ENCODE measurements at regions not wholly inside any gene's neighbourhood (a gene's known extent, or its start where the extent isn't known, plus 50 kb on each side); places are given as distances from the start of the nearest gene placed in this dataset.
A peak's percentile ranks its signal among the peaks of the same experiment; 100 is the strongest.

DNA sequence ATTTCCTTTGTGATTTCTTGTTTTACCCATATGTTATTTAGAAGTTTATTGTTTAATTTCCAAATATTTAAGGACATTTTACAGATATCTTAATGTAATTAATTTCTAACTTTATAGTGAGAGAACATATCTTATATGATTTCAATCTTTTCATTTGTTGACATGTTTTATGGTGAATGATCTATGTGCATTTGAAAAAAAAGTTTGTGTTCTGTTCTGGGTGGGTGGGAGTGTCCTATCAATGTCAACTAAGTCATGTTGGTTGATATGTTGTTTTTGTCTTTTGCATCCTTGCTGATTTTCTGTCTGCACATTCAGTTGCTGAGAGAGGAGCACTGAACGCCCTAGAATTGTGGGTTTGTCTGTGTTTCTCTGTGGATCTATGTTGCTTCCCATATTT is 50.3 kb upstream of the CBFA2T3 start:
- Histone ChIP-seq H3K9me2 (replicated peaks; ENCODE audit: control insufficient read depth, low read length) (no peaks in the 10 kb centered on the region), H3K79me2 (ENCODE audit: control insufficient read depth, low read length) (no peaks in the 10 kb centered on the region), H3F3A (ENCODE audit: control insufficient read depth, insufficient read depth) (peaks cover 7% of the 10 kb centered on the region), H3K27ac (ENCODE audit: low read depth, low read length) (no peak overlapping the region), H3K4me3 (ENCODE audit: low read length) (no peak overlapping the region), H3K27me3 (ENCODE audit: control insufficient read depth, low read length) (peaks cover 3% of the 10 kb centered on the region; the same call in 1 of the 2 replicates), H3K4me2 (ENCODE audit: low read length) (no peak overlapping the region), H3K9me3 (ENCODE audit: control insufficient read depth, insufficient read depth, low read length) (peaks cover 11% of the 10 kb centered on the region), H3K4me1 (ENCODE audit: control insufficient read depth, low read length) (peaks cover 36% of the 10 kb centered on the region), H4K20me1 (ENCODE audit: control insufficient read depth, insufficient read depth, low read depth, low read length) (no peaks in the 10 kb centered on the region), H3K36me3 (ENCODE audit: control insufficient read depth, low read length) (peaks cover 4% of the 10 kb centered on the region; the same call in 1 of the 2 replicates)
- TF ChIP-seq, protein P1, sequence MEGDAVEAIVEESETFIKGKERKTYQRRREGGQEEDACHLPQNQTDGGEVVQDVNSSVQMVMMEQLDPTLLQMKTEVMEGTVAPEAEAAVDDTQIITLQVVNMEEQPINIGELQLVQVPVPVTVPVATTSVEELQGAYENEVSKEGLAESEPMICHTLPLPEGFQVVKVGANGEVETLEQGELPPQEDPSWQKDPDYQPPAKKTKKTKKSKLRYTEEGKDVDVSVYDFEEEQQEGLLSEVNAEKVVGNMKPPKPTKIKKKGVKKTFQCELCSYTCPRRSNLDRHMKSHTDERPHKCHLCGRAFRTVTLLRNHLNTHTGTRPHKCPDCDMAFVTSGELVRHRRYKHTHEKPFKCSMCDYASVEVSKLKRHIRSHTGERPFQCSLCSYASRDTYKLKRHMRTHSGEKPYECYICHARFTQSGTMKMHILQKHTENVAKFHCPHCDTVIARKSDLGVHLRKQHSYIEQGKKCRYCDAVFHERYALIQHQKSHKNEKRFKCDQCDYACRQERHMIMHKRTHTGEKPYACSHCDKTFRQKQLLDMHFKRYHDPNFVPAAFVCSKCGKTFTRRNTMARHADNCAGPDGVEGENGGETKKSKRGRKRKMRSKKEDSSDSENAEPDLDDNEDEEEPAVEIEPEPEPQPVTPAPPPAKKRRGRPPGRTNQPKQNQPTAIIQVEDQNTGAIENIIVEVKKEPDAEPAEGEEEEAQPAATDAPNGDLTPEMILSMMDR (IDR thresholded peaks at IDR 0.05; ENCODE audit: low read depth, low read length, poor library complexity, severe bottlenecking), result no peak
- TF ChIP-seq EZH2phosphoT487 (IDR thresholded peaks at IDR 0.05; ENCODE audit: borderline replicate concordance, low read length), result no peak

- H3K4me2 ChIP-seq (ENCODE audit: low read length), result peak overlapping the region; percentile 88
- no peaks in the 10 kb centered on the region; the same call in 1 of the 2 replicates for H3K27me3 ChIP-seq (ENCODE audit: control insufficient read depth, low read length)
- no peak for TF ChIP-seq EZH2phosphoT487 (IDR thresholded peaks at IDR 0.05; ENCODE audit: borderline replicate concordance, low read length)
- TF ChIP-seq, protein P1 (IDR thresholded peaks at IDR 0.05; ENCODE audit: low read depth, low read length, poor library complexity, severe bottlenecking), result no peak
- H3K4me3 ChIP-seq (ENCODE audit: low read length), result peak overlapping the region; percentile 60
- peaks cover 66% of the 10 kb centered on the region for H3K4me1 ChIP-seq (ENCODE audit: control insufficient read depth, low read length)
- H4K20me1 ChIP-seq (ENCODE audit: control insufficient read depth, insufficient read depth, low read depth, low read length), result no peaks in the 10 kb centered on the region
- no peaks in the 10 kb centered on the region for H3K9me2 ChIP-seq (replicated peaks; ENCODE audit: control insufficient read depth, low read length)
- no peaks in the 10 kb centered on the region for H3K79me2 ChIP-seq (ENCODE audit: control insufficient read depth, low read length)
- H3K9me3 ChIP-seq (ENCODE audit: control insufficient read depth, insufficient read depth, low read length), result peaks cover 6% of the 10 kb centered on the region
- peak overlapping the region; percentile 87 for H3K27ac ChIP-seq (ENCODE audit: low read depth, low read length)
- peaks cover 4% of the 10 kb centered on the region; the same call in 1 of the 2 replicates for H3K36me3 ChIP-seq (ENCODE audit: control insufficient read depth, low read length)
- H3F3A ChIP-seq (ENCODE audit: control insufficient read depth, insufficient read depth), result peaks cover 5% of the 10 kb centered on the region
These were observed 55.0 kb upstream of the CBFA2T3 start for GRCh38 chr16:89031715-89032659.

- 0 out of 2 replicates have a peak overlapping the region, but pooled peaks have one; percentile 87 for H3K27ac ChIP-seq (ENCODE audit: low read depth, low read length)
- no peaks in the 10 kb centered on the region for H3K79me2 ChIP-seq (ENCODE audit: control insufficient read depth, low read length)
- no peaks in the 10 kb centered on the region for H4K20me1 ChIP-seq (ENCODE audit: control insufficient read depth, insufficient read depth, low read depth, low read length)
- peaks cover 4% of the 10 kb centered on the region; the same call in 1 of the 2 replicates for H3F3A ChIP-seq (ENCODE audit: control insufficient read depth, insufficient read depth)
- H3K27me3 ChIP-seq (ENCODE audit: control insufficient read depth, low read length), result no peaks in the 10 kb centered on the region
- peaks cover 4% of the 10 kb centered on the region; the same call in 1 of the 2 replicates for H3K36me3 ChIP-seq (ENCODE audit: control insufficient read depth, low read length)
- H3K4me2 ChIP-seq (ENCODE audit: low read length), result no peak overlapping the region
- H3K4me3 ChIP-seq (ENCODE audit: low read length), result no peak overlapping the region
- peaks cover 75% of the 10 kb centered on the region for H3K4me1 ChIP-seq (ENCODE audit: control insufficient read depth, low read length)
- peaks cover 6% of the 10 kb centered on the region for H3K9me3 ChIP-seq (ENCODE audit: control insufficient read depth, insufficient read depth, low read length)
- TF ChIP-seq, protein P1 (IDR thresholded peaks at IDR 0.05; ENCODE audit: low read depth, low read length, poor library complexity, severe bottlenecking), result no peak
- TF ChIP-seq EZH2phosphoT487 (IDR thresholded peaks at IDR 0.05; ENCODE audit: borderline replicate concordance, low read length), result no peak
- no peaks in the 10 kb centered on the region for H3K9me2 ChIP-seq (replicated peaks; ENCODE audit: control insufficient read depth, low read length)
These were observed 56.3 kb upstream of the CBFA2T3 start for GRCh38 chr16:89033304-89033703.

Measured in DOHH2 (cell line).